K562 (cell line): ENCODE measurements at regions not wholly inside any gene's neighbourhood (a gene's known extent, or its start where the extent isn't known, plus 50 kb on each side); places are given as distances from the start of the nearest gene placed in this dataset.

Experiments
- ATAC-seq: fragments of 200-7000 bp; cut with Tn5 transposase; 3 replicates; pipeline ENCODE4 v1.9.1; 2020; ENCODE audit warnings: moderate library complexity
- BruUV-seq: library from RNA; stranded (reverse); fragments of 400-500 nt; replicated peaks from 2 replicates; lab custom pipeline; 2021; lab: Mats Ljungman, UMichigan
- CTCF ChIA-PET: fragments of 300-600 bp; formaldehyde crosslinking; extraction: SDS; loops from one replicate; lab custom pipeline; 2021; ENCODE audit warnings: low intra/inter-chr PET ratio; lab: Yijun Ruan, JAX
- POLR2A ChIA-PET: fragments of 300-600, 350-650 bp; sonication (Branson Sonifier 250); formaldehyde crosslinking; extraction: SDS; loops from one replicate; lab custom pipeline; 2021; ENCODE audit warnings: antibody characterized with exemption, inconsistent platforms; lab: Yijun Ruan, JAX
- DNase-seq, 4 experiments: peaks; one replicate each; pipeline versions ENCODE4 v3.0.0 to v3.0.0-alpha.2; 2011 to 2018; ENCODE audit warnings: low spot score in 3 of 4, mixed read lengths in 3 of 4; ENCODE audit errors: extremely low read depth in 1 of 4
- FAIRE-seq: peaks from 2 replicates; lab custom pipeline; 2011; peaks lifted over from hg19 to GRCh38; lab: Jason Lieb, UNC
- H2AFZ ChIP-seq: 2 replicates; pipeline ENCODE4 v1.6.0; 2011; ENCODE audit warnings: low read depth, low read length, control low read depth, inconsistent platforms
- H3K27ac ChIP-seq: fragments of 200-600 bp; 3 replicates; pipeline ENCODE4 v1.8.0; 2011; ENCODE audit warnings: low read depth, mild to moderate bottlenecking, control low read depth, inconsistent platforms, low read length, moderate library complexity, mixed read lengths; ENCODE audit errors: extremely low read depth
- H3K27me3 ChIP-seq, 2 experiments: fragments of 300-600 bp in 1 of 2; 2 replicates in 1 of 2; 3 replicates in 1 of 2; pipeline versions ENCODE4 v1.6.0 to v1.8.0; 2011; ENCODE audit warnings: inconsistent platforms in 2 of 2, low read length in 2 of 2, mild to moderate bottlenecking in 1 of 2, mixed read lengths in 1 of 2, moderate library complexity in 1 of 2; ENCODE audit not compliant: control insufficient read depth in 2 of 2, insufficient read depth in 2 of 2
- H3K36me3 ChIP-seq: fragments of 300-600 bp; 3 replicates; pipeline ENCODE4 v1.8.0; 2011; ENCODE audit warnings: mild to moderate bottlenecking, low read length, inconsistent platforms; ENCODE audit not compliant: control insufficient read depth, insufficient read depth
- H3K4me1 ChIP-seq, 2 experiments: fragments of 200-600 bp in 1 of 2; replicated peaks in 1 of 2; 2 replicates in 1 of 2; 3 replicates in 1 of 2; pipeline versions ENCODE4 v1.5.1 to v1.8.0; 2011; ENCODE audit warnings: inconsistent platforms in 2 of 2, low read length in 2 of 2, mild to moderate bottlenecking in 1 of 2, mixed read lengths in 1 of 2, moderate library complexity in 1 of 2; ENCODE audit not compliant: control insufficient read depth in 2 of 2, insufficient read depth in 2 of 2
- H3K4me2 ChIP-seq: 2 replicates; pipeline ENCODE4 v1.6.1; 2011; ENCODE audit warnings: low read length, control low read depth, inconsistent platforms, mixed read lengths; ENCODE audit not compliant: insufficient read depth
- H3K4me3 ChIP-seq: fragments of 200-600 bp; sonication (generic), shearing (Covaris generic); 2 replicates; pipeline ENCODE4 v1.5.1; 2016; ENCODE audit warnings: control low read depth, inconsistent platforms
- H3K79me2 ChIP-seq: fragments of 200-600 bp; 3 replicates; pipeline ENCODE4 v1.8.0; 2011; ENCODE audit warnings: low read length, inconsistent platforms; ENCODE audit not compliant: control insufficient read depth, insufficient read depth
- H3K9ac ChIP-seq, 2 experiments: 2 replicates each; pipeline versions ENCODE4 v1.6.0 to v1.6.1; 2011; ENCODE audit warnings: low read depth in 2 of 2, low read length in 2 of 2, control low read depth in 1 of 2, inconsistent platforms in 1 of 2, mild to moderate bottlenecking in 1 of 2, mixed read lengths in 1 of 2; ENCODE audit not compliant: insufficient read depth in 1 of 2
- H3K9me1 ChIP-seq: one replicate; pipeline ENCODE4 v1.6.0; 2011; ENCODE audit warnings: inconsistent platforms, mild to moderate bottlenecking, low read length, moderate library complexity; ENCODE audit not compliant: control insufficient read depth, insufficient read depth
- H3K9me3 ChIP-seq: replicated peaks from 2 replicates; pipeline ENCODE4 v1.5.1; 2011; ENCODE audit warnings: low read depth, low read length, inconsistent platforms; ENCODE audit not compliant: control insufficient read depth, insufficient read depth
- H4K20me1 ChIP-seq: replicated peaks from 2 replicates; pipeline ENCODE4 v1.6.1; 2011; ENCODE audit warnings: low read length, inconsistent platforms, mixed read lengths; ENCODE audit not compliant: control insufficient read depth, insufficient read depth
- BACH1 ChIP-seq: fragments of 200-800 bp; sonication (Bioruptor generic); IDR thresholded peaks from 2 replicates; pipeline ENCODE4 v1.6.1; 2016; ENCODE audit warnings: missing genetic modification characterization, missing compliant biosample characterization
- KLF13 ChIP-seq: fragments of 450-650 bp; IDR thresholded peaks from 2 replicates; pipeline ENCODE4 v1.6.1; 2016; ENCODE audit warnings: missing genetic modification characterization, low read depth, mild to moderate bottlenecking, missing compliant biosample characterization, moderate library complexity, borderline replicate concordance
- ZNF384 ChIP-seq: IDR thresholded peaks from 2 replicates; pipeline ENCODE4 v1.6.1; 2012; ENCODE audit warnings: low read depth, low read length, improper control_type of control experiment
- ZNF431 ChIP-seq: sonication (generic); formaldehyde crosslinking; IDR thresholded peaks from 2 replicates; pipeline ENCODE4 v1.8.0; 2022; ENCODE audit warnings: mild to moderate bottlenecking, missing genetic modification reagents
- WGBS: fragments of 100-300 bp; shearing (Covaris generic); methylation state at CpG from one replicate; pipeline ENCODE4 v1.1.6; 2016; ENCODE audit warnings: low coverage, mixed read lengths; ENCODE audit not compliant: insufficient coverage; ENCODE audit errors: missing lambda C conversion rate; 5-methylcytosine and 5-hydroxymethylcytosine counted together
- in situ Hi-C: fragments of 300-500 bp; cut with MboI; formaldehyde crosslinking; loops from 4 replicates; pipeline ENCODE4 v1.15.0; 2018; ENCODE audit warnings: inconsistent platforms, mixed read lengths
- intact Hi-C: fragments of 100-400 bp; cut with micrococcal nuclease; formaldehyde crosslinking; loops from 2 replicates; pipeline ENCODE4 v1.14.2; 2022
- TF ChIP-seq, protein P1 (sequence below): fragments of 250-450 bp; sonication (Bioruptor Pico); IDR thresholded peaks from 2 replicates; pipeline ENCODE4 v1.4.0; 2020; ENCODE audit warnings: mild to moderate bottlenecking, moderate library complexity, borderline replicate concordance
- TF ChIP-seq, protein P2 (sequence below): fragments of 200-600 bp; sonication (generic); IDR thresholded peaks from one replicate; pipeline ENCODE4 v1.6.1; 2012; ENCODE audit warnings: mild to moderate bottlenecking, low read depth, low read length, inconsistent platforms

DNA sequence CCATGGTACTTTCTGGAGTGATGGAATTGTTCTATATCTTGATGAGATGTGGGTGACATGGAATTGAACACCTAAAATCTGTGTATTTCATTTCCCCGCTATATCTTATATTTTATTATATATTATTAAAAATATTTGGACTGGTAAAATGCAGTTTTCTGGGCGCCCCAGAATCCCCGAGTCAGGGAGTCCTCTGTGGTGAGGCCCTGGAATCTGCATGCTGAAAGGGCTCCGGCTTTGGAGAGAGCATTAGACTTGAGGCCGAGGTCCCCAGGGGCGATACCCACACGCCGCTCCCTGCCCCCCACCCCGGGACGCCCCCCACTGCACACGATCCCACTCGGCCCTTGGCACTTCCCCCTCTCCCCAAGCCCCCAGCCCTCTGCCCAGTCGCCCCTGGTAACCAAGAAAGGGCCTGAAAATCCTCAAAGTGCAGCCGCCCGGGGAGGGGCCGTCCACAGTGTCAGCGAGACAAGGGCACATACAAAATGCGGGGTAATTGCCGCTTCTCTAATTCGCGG is 126.0 kb downstream of the ZFP36L2 start:
- H3K4me2 ChIP-seq: no peak overlapping the region
- intact Hi-C loops: no loop called here
- no peak for FAIRE-seq
- WGBS: 50% methylated on average over 8 of the region's 21 CpGs
- H3K79me2 ChIP-seq: no peaks in the 10 kb centered on the region
- no peak overlapping the region for H3K27ac ChIP-seq
- no peaks in the 10 kb centered on the region for H4K20me1 ChIP-seq
- POLR2A ChIA-PET: no interaction called here
- no peaks in the 10 kb centered on the region for H3K36me3 ChIP-seq
- no peak for DNase-seq
- no peak overlapping the region for H2AFZ ChIP-seq
- no TSS peak for BruUV-seq
- no peaks in the 10 kb centered on the region for H3K27me3 ChIP-seq
- CTCF ChIA-PET: no interaction called here
- peaks cover under 1 to 9% of the 10 kb centered on the region in 2 experiments; a peak in 2 of 5 replicates for H3K4me1 ChIP-seq
- no peak for ATAC-seq
- in situ Hi-C loops: no loop called here
- no peak overlapping the region for H3K4me3 ChIP-seq
- no peak overlapping the region for H3K9ac ChIP-seq
- H3K9me1 ChIP-seq: no peaks in the 10 kb centered on the region
- H3K9me3 ChIP-seq: no peaks in the 10 kb centered on the region
- TF ChIP-seq BACH1 (tag) (no peak), ZNF431 (CRISPR knock-in tag) (no peak), ZNF384 (no peak), KLF13 (no peak)
- TF ChIP-seq, protein P1, sequence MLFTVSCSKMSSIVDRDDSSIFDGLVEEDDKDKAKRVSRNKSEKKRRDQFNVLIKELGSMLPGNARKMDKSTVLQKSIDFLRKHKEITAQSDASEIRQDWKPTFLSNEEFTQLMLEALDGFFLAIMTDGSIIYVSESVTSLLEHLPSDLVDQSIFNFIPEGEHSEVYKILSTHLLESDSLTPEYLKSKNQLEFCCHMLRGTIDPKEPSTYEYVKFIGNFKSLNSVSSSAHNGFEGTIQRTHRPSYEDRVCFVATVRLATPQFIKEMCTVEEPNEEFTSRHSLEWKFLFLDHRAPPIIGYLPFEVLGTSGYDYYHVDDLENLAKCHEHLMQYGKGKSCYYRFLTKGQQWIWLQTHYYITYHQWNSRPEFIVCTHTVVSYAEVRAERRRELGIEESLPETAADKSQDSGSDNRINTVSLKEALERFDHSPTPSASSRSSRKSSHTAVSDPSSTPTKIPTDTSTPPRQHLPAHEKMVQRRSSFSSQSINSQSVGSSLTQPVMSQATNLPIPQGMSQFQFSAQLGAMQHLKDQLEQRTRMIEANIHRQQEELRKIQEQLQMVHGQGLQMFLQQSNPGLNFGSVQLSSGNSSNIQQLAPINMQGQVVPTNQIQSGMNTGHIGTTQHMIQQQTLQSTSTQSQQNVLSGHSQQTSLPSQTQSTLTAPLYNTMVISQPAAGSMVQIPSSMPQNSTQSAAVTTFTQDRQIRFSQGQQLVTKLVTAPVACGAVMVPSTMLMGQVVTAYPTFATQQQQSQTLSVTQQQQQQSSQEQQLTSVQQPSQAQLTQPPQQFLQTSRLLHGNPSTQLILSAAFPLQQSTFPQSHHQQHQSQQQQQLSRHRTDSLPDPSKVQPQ (CRISPR knock-in tag): no peak
- TF ChIP-seq, protein P2, sequence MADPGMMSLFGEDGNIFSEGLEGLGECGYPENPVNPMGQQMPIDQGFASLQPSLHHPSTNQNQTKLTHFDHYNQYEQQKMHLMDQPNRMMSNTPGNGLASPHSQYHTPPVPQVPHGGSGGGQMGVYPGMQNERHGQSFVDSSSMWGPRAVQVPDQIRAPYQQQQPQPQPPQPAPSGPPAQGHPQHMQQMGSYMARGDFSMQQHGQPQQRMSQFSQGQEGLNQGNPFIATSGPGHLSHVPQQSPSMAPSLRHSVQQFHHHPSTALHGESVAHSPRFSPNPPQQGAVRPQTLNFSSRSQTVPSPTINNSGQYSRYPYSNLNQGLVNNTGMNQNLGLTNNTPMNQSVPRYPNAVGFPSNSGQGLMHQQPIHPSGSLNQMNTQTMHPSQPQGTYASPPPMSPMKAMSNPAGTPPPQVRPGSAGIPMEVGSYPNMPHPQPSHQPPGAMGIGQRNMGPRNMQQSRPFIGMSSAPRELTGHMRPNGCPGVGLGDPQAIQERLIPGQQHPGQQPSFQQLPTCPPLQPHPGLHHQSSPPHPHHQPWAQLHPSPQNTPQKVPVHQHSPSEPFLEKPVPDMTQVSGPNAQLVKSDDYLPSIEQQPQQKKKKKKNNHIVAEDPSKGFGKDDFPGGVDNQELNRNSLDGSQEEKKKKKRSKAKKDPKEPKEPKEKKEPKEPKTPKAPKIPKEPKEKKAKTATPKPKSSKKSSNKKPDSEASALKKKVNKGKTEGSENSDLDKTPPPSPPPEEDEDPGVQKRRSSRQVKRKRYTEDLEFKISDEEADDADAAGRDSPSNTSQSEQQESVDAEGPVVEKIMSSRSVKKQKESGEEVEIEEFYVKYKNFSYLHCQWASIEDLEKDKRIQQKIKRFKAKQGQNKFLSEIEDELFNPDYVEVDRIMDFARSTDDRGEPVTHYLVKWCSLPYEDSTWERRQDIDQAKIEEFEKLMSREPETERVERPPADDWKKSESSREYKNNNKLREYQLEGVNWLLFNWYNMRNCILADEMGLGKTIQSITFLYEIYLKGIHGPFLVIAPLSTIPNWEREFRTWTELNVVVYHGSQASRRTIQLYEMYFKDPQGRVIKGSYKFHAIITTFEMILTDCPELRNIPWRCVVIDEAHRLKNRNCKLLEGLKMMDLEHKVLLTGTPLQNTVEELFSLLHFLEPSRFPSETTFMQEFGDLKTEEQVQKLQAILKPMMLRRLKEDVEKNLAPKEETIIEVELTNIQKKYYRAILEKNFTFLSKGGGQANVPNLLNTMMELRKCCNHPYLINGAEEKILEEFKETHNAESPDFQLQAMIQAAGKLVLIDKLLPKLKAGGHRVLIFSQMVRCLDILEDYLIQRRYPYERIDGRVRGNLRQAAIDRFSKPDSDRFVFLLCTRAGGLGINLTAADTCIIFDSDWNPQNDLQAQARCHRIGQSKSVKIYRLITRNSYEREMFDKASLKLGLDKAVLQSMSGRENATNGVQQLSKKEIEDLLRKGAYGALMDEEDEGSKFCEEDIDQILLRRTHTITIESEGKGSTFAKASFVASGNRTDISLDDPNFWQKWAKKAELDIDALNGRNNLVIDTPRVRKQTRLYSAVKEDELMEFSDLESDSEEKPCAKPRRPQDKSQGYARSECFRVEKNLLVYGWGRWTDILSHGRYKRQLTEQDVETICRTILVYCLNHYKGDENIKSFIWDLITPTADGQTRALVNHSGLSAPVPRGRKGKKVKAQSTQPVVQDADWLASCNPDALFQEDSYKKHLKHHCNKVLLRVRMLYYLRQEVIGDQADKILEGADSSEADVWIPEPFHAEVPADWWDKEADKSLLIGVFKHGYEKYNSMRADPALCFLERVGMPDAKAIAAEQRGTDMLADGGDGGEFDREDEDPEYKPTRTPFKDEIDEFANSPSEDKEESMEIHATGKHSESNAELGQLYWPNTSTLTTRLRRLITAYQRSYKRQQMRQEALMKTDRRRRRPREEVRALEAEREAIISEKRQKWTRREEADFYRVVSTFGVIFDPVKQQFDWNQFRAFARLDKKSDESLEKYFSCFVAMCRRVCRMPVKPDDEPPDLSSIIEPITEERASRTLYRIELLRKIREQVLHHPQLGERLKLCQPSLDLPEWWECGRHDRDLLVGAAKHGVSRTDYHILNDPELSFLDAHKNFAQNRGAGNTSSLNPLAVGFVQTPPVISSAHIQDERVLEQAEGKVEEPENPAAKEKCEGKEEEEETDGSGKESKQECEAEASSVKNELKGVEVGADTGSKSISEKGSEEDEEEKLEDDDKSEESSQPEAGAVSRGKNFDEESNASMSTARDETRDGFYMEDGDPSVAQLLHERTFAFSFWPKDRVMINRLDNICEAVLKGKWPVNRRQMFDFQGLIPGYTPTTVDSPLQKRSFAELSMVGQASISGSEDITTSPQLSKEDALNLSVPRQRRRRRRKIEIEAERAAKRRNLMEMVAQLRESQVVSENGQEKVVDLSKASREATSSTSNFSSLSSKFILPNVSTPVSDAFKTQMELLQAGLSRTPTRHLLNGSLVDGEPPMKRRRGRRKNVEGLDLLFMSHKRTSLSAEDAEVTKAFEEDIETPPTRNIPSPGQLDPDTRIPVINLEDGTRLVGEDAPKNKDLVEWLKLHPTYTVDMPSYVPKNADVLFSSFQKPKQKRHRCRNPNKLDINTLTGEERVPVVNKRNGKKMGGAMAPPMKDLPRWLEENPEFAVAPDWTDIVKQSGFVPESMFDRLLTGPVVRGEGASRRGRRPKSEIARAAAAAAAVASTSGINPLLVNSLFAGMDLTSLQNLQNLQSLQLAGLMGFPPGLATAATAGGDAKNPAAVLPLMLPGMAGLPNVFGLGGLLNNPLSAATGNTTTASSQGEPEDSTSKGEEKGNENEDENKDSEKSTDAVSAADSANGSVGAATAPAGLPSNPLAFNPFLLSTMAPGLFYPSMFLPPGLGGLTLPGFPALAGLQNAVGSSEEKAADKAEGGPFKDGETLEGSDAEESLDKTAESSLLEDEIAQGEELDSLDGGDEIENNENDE: no peak
